T-helper 2 cell treated with Interferon-gamma antibody and Interleukin-4, amounts not matched to agents 5 μg/mL and 100 μg/mL, for 36 hours (primary cell): ENCODE measurements at regions not wholly inside any gene's neighbourhood (a gene's known extent, or its start where the extent isn't known, plus 50 kb on each side); places are given as distances from the start of the nearest gene placed in this dataset.

Experiments
- DNase-seq: peaks from one replicate; pipeline ENCODE4 v3.0.0; 2021; ENCODE audit warnings: low spot score
- H3K27ac Mint-ChIP-seq: one replicate; pipeline ENCODE4 v1.8.0; 2021; ENCODE audit warnings: mild to moderate bottlenecking, mixed read lengths
- H3K27me3 Mint-ChIP-seq: one replicate; pipeline ENCODE4 v1.8.0; 2021; ENCODE audit warnings: low read depth, mixed read lengths
- H3K36me3 Mint-ChIP-seq: one replicate; pipeline ENCODE4 v1.8.0; 2021; ENCODE audit warnings: low read depth, mixed read lengths
- H3K4me1 Mint-ChIP-seq: one replicate; pipeline ENCODE4 v1.8.0; 2021; ENCODE audit warnings: low read depth, mixed read lengths
- H3K4me3 Mint-ChIP-seq: one replicate; pipeline ENCODE4 v1.8.0; 2022; ENCODE audit warnings: mild to moderate bottlenecking, moderate library complexity, mixed read lengths
- H3K9me3 Mint-ChIP-seq: one replicate; pipeline ENCODE4 v1.8.0; 2021; ENCODE audit warnings: mixed read lengths

- no peak for DNase-seq
- no peak overlapping the region for H3K27ac Mint-ChIP-seq
Observed at GRCh38 chr2:48146552-48146951, 167.9 kb upstream of the FOXN2 start.

DNA sequence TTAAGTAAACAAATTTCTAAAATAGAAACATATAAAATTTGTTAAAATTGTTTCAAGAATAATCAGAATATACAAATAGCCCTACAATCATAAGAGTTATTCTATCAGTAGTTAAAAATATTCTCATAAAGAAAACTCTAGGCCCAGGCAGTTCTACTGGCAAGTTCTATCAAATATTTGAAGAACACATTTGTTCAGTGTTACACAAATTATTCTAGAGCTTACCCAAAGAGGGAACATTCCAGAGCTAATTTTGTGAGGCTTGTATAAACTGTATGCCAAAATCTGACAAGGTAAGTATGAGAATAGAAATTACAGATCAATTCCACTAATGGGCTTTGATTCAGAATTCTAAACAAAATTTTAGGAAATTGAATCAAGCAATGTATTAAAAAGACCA, 166.8 kb upstream of the FOXN2 start:
- no peak for DNase-seq
- Mint-ChIP-seq H3K27ac (no peak overlapping the region), H3K4me3 (no peak overlapping the region), H3K4me1 (peaks cover 10% of the 10 kb centered on the region), H3K36me3 (peaks cover 2% of the 10 kb centered on the region), H3K27me3 (peaks cover 10% of the 10 kb centered on the region), H3K9me3 (no peaks in the 10 kb centered on the region)

More at GRCh38 chr2:48146552-48146951, 167.9 kb upstream of the FOXN2 start:
- Mint-ChIP-seq H3K9me3 (no peaks in the 10 kb centered on the region), H3K27me3 (peaks cover 6% of the 10 kb centered on the region), H3K36me3 (peaks cover 2% of the 10 kb centered on the region), H3K4me3 (no peak overlapping the region), H3K4me1 (peaks cover 10% of the 10 kb centered on the region)

GRCh38 chr2:48148841-48149430, 165.5 kb upstream of the FOXN2 start:
- Mint-ChIP-seq H3K4me3 (no peak overlapping the region), H3K36me3 (peaks cover 2% of the 10 kb centered on the region), H3K9me3 (no peaks in the 10 kb centered on the region), H3K27me3 (peaks cover 10% of the 10 kb centered on the region), H3K4me1 (peaks cover 10% of the 10 kb centered on the region), H3K27ac (no peak overlapping the region)
- DNase-seq: no peak

GRCh38 chr2:48157150-48157549, 157.3 kb upstream of the FOXN2 start:
- H3K4me1 Mint-ChIP-seq: no peaks in the 10 kb centered on the region
- no peak overlapping the region for H3K4me3 Mint-ChIP-seq
- no peak overlapping the region for H3K27ac Mint-ChIP-seq
- H3K27me3 Mint-ChIP-seq: peaks cover 20% of the 10 kb centered on the region
- no peak for DNase-seq
- H3K36me3 Mint-ChIP-seq: peaks cover 1% of the 10 kb centered on the region
- H3K9me3 Mint-ChIP-seq: peaks cover 33% of the 10 kb centered on the region

DNA sequence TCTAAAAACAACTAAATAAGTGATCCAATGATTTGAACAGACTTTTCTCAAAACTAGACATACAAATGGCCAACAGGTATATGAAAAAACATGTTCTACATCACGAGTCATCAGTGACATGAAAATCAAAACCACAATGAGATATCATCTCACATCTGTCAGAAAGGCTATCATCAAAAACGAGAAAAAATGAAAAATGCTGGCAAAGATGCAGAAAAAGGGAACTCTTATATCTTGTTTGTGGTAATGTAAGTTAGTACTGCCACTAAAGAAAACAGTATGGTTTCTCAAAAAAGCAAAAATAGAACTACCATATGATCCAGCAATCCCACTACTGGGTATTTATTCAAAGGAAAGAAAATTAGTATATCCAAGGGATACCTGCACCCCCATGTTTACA, 152.9 kb upstream of the FOXN2 start:
- Mint-ChIP-seq H3K9me3 (peaks cover 35% of the 10 kb centered on the region), H3K4me3 (no peak overlapping the region), H3K27me3 (peaks cover 23% of the 10 kb centered on the region), H3K27ac (no peak overlapping the region), H3K4me1 (no peaks in the 10 kb centered on the region), H3K36me3 (peaks cover 1% of the 10 kb centered on the region)
- DNase-seq: no peak

- Mint-ChIP-seq H3K4me1 (no peaks in the 10 kb centered on the region), H3K9me3 (peaks cover 24% of the 10 kb centered on the region), H3K36me3 (no peaks in the 10 kb centered on the region), H3K27ac (no peak overlapping the region), H3K4me3 (no peak overlapping the region), H3K27me3 (peaks cover 25% of the 10 kb centered on the region)
- DNase-seq: no peak
Observed at GRCh38 chr2:48162742-48163141, 151.7 kb upstream of the FOXN2 start.

- H3K9me3 Mint-ChIP-seq: peaks cover 4% of the 10 kb centered on the region
- no peak overlapping the region for H3K4me3 Mint-ChIP-seq
- H3K27ac Mint-ChIP-seq: no peak overlapping the region
- no peak for DNase-seq
- no peaks in the 10 kb centered on the region for H3K4me1 Mint-ChIP-seq
- no peaks in the 10 kb centered on the region for H3K36me3 Mint-ChIP-seq
- H3K27me3 Mint-ChIP-seq: peaks cover 13% of the 10 kb centered on the region
Observed at GRCh38 chr2:48165070-48165753, 149.3 kb upstream of the FOXN2 start.

- H3K4me3 Mint-ChIP-seq: no peak overlapping the region
- no peak for DNase-seq
- H3K4me1 Mint-ChIP-seq: no peaks in the 10 kb centered on the region
Observed at GRCh38 chr2:48169141-48169592, 145.3 kb upstream of the FOXN2 start.

GRCh38 chr2:48170281-48170680, 144.2 kb upstream of the FOXN2 start:
- Mint-ChIP-seq H3K36me3 (no peaks in the 10 kb centered on the region), H3K4me1 (no peaks in the 10 kb centered on the region), H3K27ac (no peak overlapping the region), H3K4me3 (no peak overlapping the region), H3K27me3 (peaks cover 18% of the 10 kb centered on the region), H3K9me3 (peaks cover 3% of the 10 kb centered on the region)
- DNase-seq: no peak

More at GRCh38 chr2:48169141-48169592, 145.3 kb upstream of the FOXN2 start:
- no peaks in the 10 kb centered on the region for H3K36me3 Mint-ChIP-seq
- H3K27me3 Mint-ChIP-seq: peaks cover 14% of the 10 kb centered on the region
- no peak overlapping the region for H3K27ac Mint-ChIP-seq
- peaks cover 3% of the 10 kb centered on the region for H3K9me3 Mint-ChIP-seq

DNA sequence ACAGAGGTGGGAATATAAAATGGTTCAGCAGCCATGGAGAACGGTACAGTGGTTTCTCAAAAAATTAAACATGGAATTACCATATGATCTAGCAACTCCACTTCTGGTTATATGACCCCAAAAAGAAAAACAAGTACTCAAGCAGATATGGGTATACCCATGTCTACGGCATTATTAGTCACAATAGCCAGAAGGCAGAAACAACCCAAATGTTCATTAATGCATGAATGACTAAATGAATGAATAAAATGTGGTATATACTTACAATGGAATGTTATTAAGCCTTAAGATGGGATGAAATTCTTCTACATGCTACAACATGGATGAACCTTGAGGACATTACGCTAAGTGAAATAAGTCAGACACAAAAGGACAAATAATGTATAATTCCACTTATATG, 141.3 kb upstream of the FOXN2 start:
- no peak overlapping the region for H3K4me3 Mint-ChIP-seq
- H3K4me1 Mint-ChIP-seq: no peaks in the 10 kb centered on the region
- no peaks in the 10 kb centered on the region for H3K36me3 Mint-ChIP-seq
- H3K27ac Mint-ChIP-seq: no peak overlapping the region
- DNase-seq: no peak
- no peaks in the 10 kb centered on the region for H3K9me3 Mint-ChIP-seq
- peaks cover 16% of the 10 kb centered on the region for H3K27me3 Mint-ChIP-seq

- no peak overlapping the region for H3K27ac Mint-ChIP-seq
- no peaks in the 10 kb centered on the region for H3K9me3 Mint-ChIP-seq
- no peak overlapping the region for H3K4me3 Mint-ChIP-seq
- peaks cover 14% of the 10 kb centered on the region for H3K27me3 Mint-ChIP-seq
- H3K4me1 Mint-ChIP-seq: no peaks in the 10 kb centered on the region
- DNase-seq: no peak
- no peaks in the 10 kb centered on the region for H3K36me3 Mint-ChIP-seq
Observed at GRCh38 chr2:48174503-48174902, 140.0 kb upstream of the FOXN2 start.

GRCh38 chr2:48175254-48175653, 139.2 kb upstream of the FOXN2 start:
- Mint-ChIP-seq H3K4me1 (no peaks in the 10 kb centered on the region), H3K4me3 (no peak overlapping the region), H3K27me3 (peaks cover 14% of the 10 kb centered on the region), H3K27ac (no peak overlapping the region), H3K36me3 (no peaks in the 10 kb centered on the region), H3K9me3 (no peaks in the 10 kb centered on the region)
- DNase-seq: no peak

DNA sequence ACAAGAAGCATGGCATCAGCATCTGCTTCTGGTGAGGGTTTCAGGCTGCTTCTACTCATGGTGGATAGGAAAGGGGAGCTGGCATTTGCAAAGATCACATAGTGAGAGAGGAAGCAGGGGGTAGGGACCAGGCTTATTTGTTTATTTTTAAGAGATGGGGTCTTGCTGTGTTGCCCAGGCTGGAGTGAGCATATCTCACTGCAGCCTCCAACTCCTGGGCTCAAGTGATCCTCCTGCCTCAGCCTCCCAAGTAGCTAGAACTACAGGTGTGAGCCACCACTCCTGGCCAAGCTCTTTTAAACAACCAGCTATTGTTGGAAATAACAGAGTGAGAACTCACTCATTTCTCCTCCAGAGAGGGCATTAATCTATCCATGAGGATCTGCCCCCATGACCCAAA, 138.8 kb upstream of the FOXN2 start:
- no peak for DNase-seq
- Mint-ChIP-seq H3K27ac (no peak overlapping the region), H3K27me3 (peaks cover 14% of the 10 kb centered on the region), H3K36me3 (no peaks in the 10 kb centered on the region), H3K4me3 (no peak overlapping the region), H3K4me1 (no peaks in the 10 kb centered on the region), H3K9me3 (no peaks in the 10 kb centered on the region)

- no peak for DNase-seq
- no peaks in the 10 kb centered on the region for H3K4me1 Mint-ChIP-seq
- no peaks in the 10 kb centered on the region for H3K36me3 Mint-ChIP-seq
- no peak overlapping the region for H3K27ac Mint-ChIP-seq
- H3K27me3 Mint-ChIP-seq: peaks cover 14% of the 10 kb centered on the region
- H3K4me3 Mint-ChIP-seq: no peak overlapping the region
- no peaks in the 10 kb centered on the region for H3K9me3 Mint-ChIP-seq
Observed at GRCh38 chr2:48176876-48177275, 137.6 kb upstream of the FOXN2 start.

DNA sequence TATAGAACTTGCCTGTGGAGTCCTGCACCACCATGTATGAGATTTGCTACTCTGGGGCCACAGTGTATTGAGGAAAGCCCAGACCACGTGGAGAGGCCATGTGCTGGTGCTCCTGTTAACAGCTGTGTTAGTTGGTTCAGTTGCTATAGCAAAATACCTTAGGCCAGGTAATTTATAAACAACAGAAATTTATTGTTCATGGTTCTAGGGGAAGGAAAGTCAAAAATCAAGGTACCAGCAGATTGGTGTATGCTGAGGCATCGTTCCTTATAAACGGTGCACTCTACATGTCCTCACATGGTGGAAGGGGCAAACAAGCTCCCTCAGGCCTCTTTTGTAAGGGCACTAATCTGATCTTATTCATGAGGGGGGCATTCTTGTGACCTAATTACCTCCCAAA, 135.9 kb upstream of the FOXN2 start:
- Mint-ChIP-seq H3K27me3 (peaks cover 9% of the 10 kb centered on the region), H3K36me3 (no peaks in the 10 kb centered on the region), H3K27ac (no peak overlapping the region), H3K4me1 (no peaks in the 10 kb centered on the region), H3K9me3 (no peaks in the 10 kb centered on the region), H3K4me3 (no peak overlapping the region)
- DNase-seq: no peak
